ENCODE measurements at regions not wholly inside any gene's neighbourhood (a gene's known extent, or its start where the extent isn't known, plus 50 kb on each side); places are given as distances from the start of the nearest gene placed in this dataset.

- no peak overlapping the region for H3K27ac Mint-ChIP-seq (ENCODE audit: unreplicated experiment)
- no peaks in the 10 kb centered on the region for H3K4me1 Mint-ChIP-seq (ENCODE audit: low read depth)
- no peaks in the 10 kb centered on the region for H3K36me3 Mint-ChIP-seq (ENCODE audit: low read depth)
- no peak for DNase-seq (ENCODE audit: low spot score)
- no peaks in the 10 kb centered on the region for H3K9me3 Mint-ChIP-seq (ENCODE audit: low read depth)
- peaks cover 16% of the 10 kb centered on the region for H3K27me3 Mint-ChIP-seq (ENCODE audit: low read depth)
- TF ChIP-seq, protein P1, sequence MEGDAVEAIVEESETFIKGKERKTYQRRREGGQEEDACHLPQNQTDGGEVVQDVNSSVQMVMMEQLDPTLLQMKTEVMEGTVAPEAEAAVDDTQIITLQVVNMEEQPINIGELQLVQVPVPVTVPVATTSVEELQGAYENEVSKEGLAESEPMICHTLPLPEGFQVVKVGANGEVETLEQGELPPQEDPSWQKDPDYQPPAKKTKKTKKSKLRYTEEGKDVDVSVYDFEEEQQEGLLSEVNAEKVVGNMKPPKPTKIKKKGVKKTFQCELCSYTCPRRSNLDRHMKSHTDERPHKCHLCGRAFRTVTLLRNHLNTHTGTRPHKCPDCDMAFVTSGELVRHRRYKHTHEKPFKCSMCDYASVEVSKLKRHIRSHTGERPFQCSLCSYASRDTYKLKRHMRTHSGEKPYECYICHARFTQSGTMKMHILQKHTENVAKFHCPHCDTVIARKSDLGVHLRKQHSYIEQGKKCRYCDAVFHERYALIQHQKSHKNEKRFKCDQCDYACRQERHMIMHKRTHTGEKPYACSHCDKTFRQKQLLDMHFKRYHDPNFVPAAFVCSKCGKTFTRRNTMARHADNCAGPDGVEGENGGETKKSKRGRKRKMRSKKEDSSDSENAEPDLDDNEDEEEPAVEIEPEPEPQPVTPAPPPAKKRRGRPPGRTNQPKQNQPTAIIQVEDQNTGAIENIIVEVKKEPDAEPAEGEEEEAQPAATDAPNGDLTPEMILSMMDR (IDR thresholded peaks at IDR 0.05), result no peak
- no peak overlapping the region for H3K4me3 Mint-ChIP-seq (ENCODE audit: unreplicated experiment)
Observed at GRCh38 chr9:10921671-10922070, 308.9 kb upstream of the PTPRD start.

GRCh38 chr9:10925896-10926295 is 313.1 kb upstream of the PTPRD start:
- no peak for DNase-seq (ENCODE audit: low spot score)
- no peaks in the 10 kb centered on the region for H3K9me3 Mint-ChIP-seq (ENCODE audit: low read depth)
- no peak overlapping the region for H3K27ac Mint-ChIP-seq (ENCODE audit: unreplicated experiment)
- no peaks in the 10 kb centered on the region for H3K4me1 Mint-ChIP-seq (ENCODE audit: low read depth)
- H3K27me3 Mint-ChIP-seq (ENCODE audit: low read depth), result peaks cover 14% of the 10 kb centered on the region
- H3K4me3 Mint-ChIP-seq (ENCODE audit: unreplicated experiment), result no peak overlapping the region
- TF ChIP-seq, protein P1 (IDR thresholded peaks at IDR 0.05), result no peak
- H3K36me3 Mint-ChIP-seq (ENCODE audit: low read depth), result no peaks in the 10 kb centered on the region

DNA sequence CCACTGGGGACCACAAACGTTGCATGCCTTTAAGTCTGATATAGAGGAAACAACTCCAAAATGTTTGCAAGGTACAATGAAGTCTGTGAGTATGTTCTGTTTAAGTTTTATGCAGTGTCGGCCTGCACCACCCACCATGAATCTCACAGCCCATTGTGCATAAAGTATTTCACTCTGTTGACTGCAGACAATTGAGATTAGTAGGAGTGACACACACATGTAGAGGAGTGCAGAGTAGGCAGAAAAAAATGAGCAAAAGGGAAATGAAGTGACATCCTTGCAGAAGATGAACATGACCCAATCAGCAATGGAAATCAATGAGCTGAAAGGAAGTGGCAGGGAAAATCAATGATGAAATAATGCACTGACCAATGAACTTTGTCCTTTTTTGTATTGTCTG is 315.6 kb upstream of the PTPRD start:
- no peak for DNase-seq (ENCODE audit: low spot score)
- H3K27ac Mint-ChIP-seq (ENCODE audit: unreplicated experiment), result no peak overlapping the region
- H3K4me3 Mint-ChIP-seq (ENCODE audit: unreplicated experiment), result no peak overlapping the region
- no peaks in the 10 kb centered on the region for H3K36me3 Mint-ChIP-seq (ENCODE audit: low read depth)
- TF ChIP-seq, protein P1 (IDR thresholded peaks at IDR 0.05), result no peak
- no peaks in the 10 kb centered on the region for H3K9me3 Mint-ChIP-seq (ENCODE audit: low read depth)
- H3K4me1 Mint-ChIP-seq (ENCODE audit: low read depth), result no peaks in the 10 kb centered on the region
- peaks cover 11% of the 10 kb centered on the region for H3K27me3 Mint-ChIP-seq (ENCODE audit: low read depth)

DNA sequence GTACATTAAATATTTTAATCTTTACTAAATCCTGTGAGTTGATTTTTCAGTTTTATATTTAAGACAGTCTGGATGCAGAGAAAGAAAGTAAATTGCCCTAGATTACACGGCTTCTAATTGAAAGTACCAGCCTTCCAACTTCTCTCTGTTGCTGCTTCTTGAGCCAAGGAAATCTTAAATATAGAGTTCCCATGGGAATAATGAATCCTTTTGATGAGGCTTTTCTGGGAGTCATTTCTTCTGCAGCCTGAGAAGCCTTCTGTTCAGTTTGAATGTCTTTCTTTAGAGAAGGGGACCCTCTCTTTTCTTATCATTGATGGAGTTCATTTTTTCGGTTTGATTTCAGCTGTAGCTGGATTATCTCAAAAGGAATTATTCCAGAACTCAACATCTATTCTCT is 317.3 kb upstream of the PTPRD start:
- no peak overlapping the region for H3K27ac Mint-ChIP-seq (ENCODE audit: unreplicated experiment)
- no peak overlapping the region for H3K4me3 Mint-ChIP-seq (ENCODE audit: unreplicated experiment)
- H3K27me3 Mint-ChIP-seq (ENCODE audit: low read depth), result peaks cover 9% of the 10 kb centered on the region
- no peak for DNase-seq (ENCODE audit: low spot score)
- no peaks in the 10 kb centered on the region for H3K9me3 Mint-ChIP-seq (ENCODE audit: low read depth)
- H3K4me1 Mint-ChIP-seq (ENCODE audit: low read depth), result no peaks in the 10 kb centered on the region
- no peaks in the 10 kb centered on the region for H3K36me3 Mint-ChIP-seq (ENCODE audit: low read depth)
- TF ChIP-seq, protein P1 (IDR thresholded peaks at IDR 0.05), result no peak

GRCh38 chr9:10946676-10947410 is 334.0 kb upstream of the PTPRD start:
- Mint-ChIP-seq H3K27ac (ENCODE audit: unreplicated experiment) (no peak overlapping the region), H3K27me3 (ENCODE audit: low read depth) (peaks cover 5% of the 10 kb centered on the region), H3K9me3 (ENCODE audit: low read depth) (no peaks in the 10 kb centered on the region), H3K4me1 (ENCODE audit: low read depth) (no peaks in the 10 kb centered on the region), H3K4me3 (ENCODE audit: unreplicated experiment) (no peak overlapping the region), H3K36me3 (ENCODE audit: low read depth) (no peaks in the 10 kb centered on the region)
- DNase-seq (ENCODE audit: low spot score), result no peak
- TF ChIP-seq, protein P1 (IDR thresholded peaks at IDR 0.05), result no peak

All from chondrocyte (in vitro differentiated cells).